ENCODE measurements at regions not wholly inside any gene's neighbourhood (a gene's known extent, or its start where the extent isn't known, plus 50 kb on each side); places are given as distances from the start of the nearest gene placed in this dataset.

- TF ChIP-seq CTCF (CRISPR knock-in tag; IDR thresholded peaks at IDR 0.05) (no peak), ZBTB49 (CRISPR knock-in tag; IDR thresholded peaks at IDR 0.05; ENCODE audit: borderline replicate concordance) (no peak), CCAR2 (optimal IDR thresholded peaks at IDR 0.05; ENCODE audit: low read depth, low read length) (no peak), EZH2 (conservative IDR thresholded peaks at IDR 0.05; ENCODE audit: low read depth, low read length) (no peak), POLR2AphosphoS5 (IDR thresholded peaks at IDR 0.05; ENCODE audit: low read depth, low read length) (no peak), ZBTB8A (CRISPR knock-in tag; IDR thresholded peaks at IDR 0.05; ENCODE audit: borderline replicate concordance, low read depth) (no peak), HDAC2 (CRISPR knock-in tag; IDR thresholded peaks at IDR 0.05) (no peak), GMEB1 (CRISPR knock-in tag; IDR thresholded peaks at IDR 0.05; ENCODE audit: borderline replicate concordance) (no peak), CCDC6 (CRISPR knock-in tag; IDR thresholded peaks at IDR 0.05) (no peak), BRD4 (CRISPR knock-in tag; IDR thresholded peaks at IDR 0.05) (no peak), KDM5A (IDR thresholded peaks at IDR 0.05; ENCODE audit: borderline replicate concordance, low read length) (no peak), ZNF598 (CRISPR knock-in tag; IDR thresholded peaks at IDR 0.05; ENCODE audit: borderline replicate concordance) (no peak)
These were observed 121.4 kb upstream of the SV2C start for GRCh38 chr5:75961818-75962217.

All from HepG2 (cell line).